Activated naive CD8-positive, alpha-beta T cell treated with anti-CD3 and anti-CD28 coated beads, Interleukin-2, amount 50 U/mL, for 24 hours (primary cell): ENCODE measurements at regions not wholly inside any gene's neighbourhood (a gene's known extent, or its start where the extent isn't known, plus 50 kb on each side); places are given as distances from the start of the nearest gene placed in this dataset.
"Not testable (repeated sequence)": the region's sequence is repeated elsewhere in the genome, so short reads cannot be mapped to it uniquely, and the experiment has no call there.

Experiments
- ATAC-seq: fragments of 150-1000 bp; cut with Tn5 transposase; one replicate; pipeline ENCODE4 v1.10.0; 2021
- DNase-seq: peaks from one replicate; pipeline ENCODE4 v3.0.0; 2021
- H3K27ac Mint-ChIP-seq: one replicate; pipeline ENCODE4 v1.8.0; 2021; ENCODE audit warnings: mild to moderate bottlenecking, mixed read lengths
- H3K27me3 Mint-ChIP-seq: one replicate; pipeline ENCODE4 v1.8.0; 2021; ENCODE audit warnings: mixed read lengths
- H3K36me3 Mint-ChIP-seq: one replicate; pipeline ENCODE4 v1.8.0; 2021; ENCODE audit warnings: low read depth, mixed read lengths
- H3K4me1 Mint-ChIP-seq: one replicate; pipeline ENCODE4 v1.8.0; 2021; ENCODE audit warnings: mixed read lengths
- H3K4me3 Mint-ChIP-seq: one replicate; pipeline ENCODE4 v1.8.0; 2021; ENCODE audit warnings: mild to moderate bottlenecking, moderate library complexity, mixed read lengths
- H3K9me3 Mint-ChIP-seq: one replicate; pipeline ENCODE4 v1.8.0; 2021; ENCODE audit warnings: mixed read lengths

DNA sequence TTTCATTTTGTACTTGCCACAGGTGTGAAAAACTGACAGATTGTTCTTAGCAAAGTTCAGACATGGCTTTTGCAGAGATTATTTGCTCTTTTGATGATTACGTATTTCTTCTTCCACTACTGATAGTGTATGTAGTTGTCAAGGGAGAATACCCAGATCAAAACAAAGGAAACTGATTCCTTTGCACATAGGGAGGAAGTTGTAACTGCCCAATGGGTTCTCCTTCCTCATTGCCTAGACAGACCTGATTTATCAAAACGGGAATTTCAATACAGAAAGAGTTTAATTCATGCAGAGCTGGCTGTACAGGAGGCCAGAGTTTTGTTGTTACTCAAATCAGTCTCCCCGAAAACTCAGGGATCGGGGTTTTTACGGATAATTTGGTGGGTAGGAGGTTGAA lies 214.7 kb downstream of the BCAS1 start:
- ATAC-seq (no peak), DNase-seq (no peak)
- no peaks in the 10 kb centered on the region for H3K27me3 Mint-ChIP-seq
- peaks cover 27% of the 10 kb centered on the region for H3K4me1 Mint-ChIP-seq
- H3K9me3 Mint-ChIP-seq, result no peaks in the 10 kb centered on the region
- H3K4me3 Mint-ChIP-seq, result no peak overlapping the region
- no peaks in the 10 kb centered on the region for H3K36me3 Mint-ChIP-seq
- H3K27ac Mint-ChIP-seq, result no peak overlapping the region

DNA sequence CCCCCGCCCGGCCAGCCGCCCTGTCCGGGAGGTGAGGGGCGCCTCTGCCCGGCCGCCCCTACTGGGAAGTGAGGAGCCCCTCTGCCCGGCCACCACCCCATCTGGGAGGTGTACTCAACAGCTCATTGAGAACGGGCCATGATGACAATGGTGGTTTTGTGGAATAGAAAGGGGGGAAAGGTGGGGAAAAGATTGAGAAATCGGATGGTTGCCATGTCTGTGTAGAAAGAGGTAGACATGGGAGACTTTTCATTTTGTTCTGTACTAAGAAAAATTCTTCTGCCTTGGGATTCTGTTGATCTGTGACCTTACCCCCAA lies 215.8 kb downstream of the BCAS1 start:
- not testable (repeated sequence) for DNase-seq, H3K27ac Mint-ChIP-seq, H3K27me3 Mint-ChIP-seq, H3K9me3 Mint-ChIP-seq, H3K36me3 Mint-ChIP-seq, ATAC-seq, H3K4me3 Mint-ChIP-seq
- peaks cover 33% of the 10 kb centered on the region for H3K4me1 Mint-ChIP-seq

DNA sequence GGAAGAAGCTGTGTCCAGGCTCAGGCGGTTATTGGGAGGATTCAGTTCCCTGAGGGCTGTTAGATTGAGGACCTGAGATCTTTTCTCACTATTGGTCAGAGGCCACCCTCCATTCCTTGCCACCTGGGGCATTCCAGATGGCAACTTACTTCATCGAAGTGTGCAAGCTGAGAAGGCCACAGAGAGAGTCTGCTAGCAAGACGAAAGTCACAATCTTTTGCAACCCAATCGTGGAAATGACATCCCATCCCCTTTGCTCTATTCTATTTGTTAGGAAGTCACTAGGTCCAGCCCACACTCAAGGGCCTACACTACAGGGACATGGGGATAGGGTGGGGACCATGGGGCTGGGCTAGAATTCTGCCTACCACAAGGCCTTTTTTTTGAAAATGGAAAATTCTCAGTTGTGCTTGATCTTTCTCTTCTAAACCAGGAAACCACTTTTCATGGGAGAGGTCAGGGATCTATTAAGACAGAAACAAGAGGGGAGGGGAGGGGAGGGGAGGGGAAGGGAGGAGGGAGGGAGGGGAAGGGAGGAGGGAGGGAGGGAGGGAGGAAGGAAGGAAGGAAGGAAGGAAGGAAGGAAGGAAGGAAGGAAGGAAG lies 217.2 kb downstream of the BCAS1 start:
- Mint-ChIP-seq H3K4me3 (no peak overlapping the region), H3K27me3 (no peaks in the 10 kb centered on the region), H3K36me3 (no peaks in the 10 kb centered on the region), H3K27ac (no peak overlapping the region), H3K9me3 (no peaks in the 10 kb centered on the region), H3K4me1 (peaks cover 38% of the 10 kb centered on the region)
- no peak for DNase-seq
- no peak for ATAC-seq

DNA sequence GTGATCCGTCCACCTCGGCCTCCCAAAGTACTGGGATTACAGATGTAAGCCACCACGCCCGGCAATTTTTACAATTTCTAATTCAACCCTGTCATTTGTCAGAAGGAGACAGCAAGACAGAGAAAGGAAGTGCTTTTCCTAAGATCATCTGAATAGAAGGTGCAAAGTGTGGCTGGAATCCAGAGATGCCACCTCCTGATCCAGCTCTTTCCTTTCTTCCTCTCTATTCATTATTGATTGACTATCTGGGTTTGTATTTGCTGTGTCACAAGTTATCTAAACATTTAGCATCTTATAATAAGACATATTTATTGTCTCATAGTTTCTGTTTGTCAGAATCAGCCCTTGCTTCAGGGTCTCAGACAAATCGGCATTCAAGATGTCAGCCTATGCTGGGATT lies 217.7 kb downstream of the BCAS1 start:
- H3K27ac Mint-ChIP-seq, result no peak overlapping the region
- no peak for ATAC-seq
- no peaks in the 10 kb centered on the region for H3K9me3 Mint-ChIP-seq
- peaks cover 40% of the 10 kb centered on the region for H3K4me1 Mint-ChIP-seq
- no peak for DNase-seq
- no peak overlapping the region for H3K4me3 Mint-ChIP-seq
- no peaks in the 10 kb centered on the region for H3K27me3 Mint-ChIP-seq
- no peaks in the 10 kb centered on the region for H3K36me3 Mint-ChIP-seq

DNA sequence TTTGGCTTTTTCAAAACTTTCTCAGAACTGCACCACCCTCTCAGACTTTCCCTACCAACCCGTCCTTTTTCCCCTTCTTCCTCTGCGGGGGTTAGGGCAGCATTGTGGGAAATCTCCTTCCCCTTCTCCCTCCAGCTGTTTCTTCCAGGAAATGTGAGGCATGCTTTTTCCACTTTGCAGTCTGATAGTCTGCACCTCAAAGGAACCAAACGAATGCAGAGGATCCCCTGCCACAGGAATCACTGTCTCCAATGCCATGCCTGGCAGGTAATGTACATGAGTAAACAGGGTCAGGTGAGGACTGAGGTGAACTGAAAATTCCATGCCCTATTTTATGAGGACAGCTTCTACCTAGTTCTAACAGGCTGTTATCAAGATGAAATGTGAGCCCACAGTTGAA lies 218.4 kb downstream of the BCAS1 start:
- ATAC-seq (no peak), DNase-seq (no peak)
- Mint-ChIP-seq H3K36me3 (no peaks in the 10 kb centered on the region), H3K4me3 (no peak overlapping the region), H3K4me1 (peaks cover 43% of the 10 kb centered on the region), H3K27ac (no peak overlapping the region), H3K27me3 (no peaks in the 10 kb centered on the region), H3K9me3 (no peaks in the 10 kb centered on the region)

DNA sequence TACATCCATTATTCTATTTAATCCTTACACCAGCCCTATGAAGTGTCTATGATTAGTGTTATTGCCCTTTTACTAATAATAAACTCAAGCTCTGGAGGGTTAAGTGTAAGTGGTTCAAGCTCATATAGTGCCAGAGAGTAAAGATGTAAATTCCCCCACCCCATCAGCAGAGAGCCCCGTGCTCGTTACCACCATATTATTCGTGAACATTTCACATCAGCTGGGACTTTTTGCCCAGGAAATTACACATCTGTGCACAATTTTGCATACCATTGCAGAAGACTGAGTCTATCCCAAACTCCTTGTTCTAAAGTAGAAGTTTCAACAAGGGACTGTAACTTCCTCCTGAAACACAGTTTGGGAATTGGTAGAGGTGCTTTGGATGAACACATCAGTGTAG lies 220.1 kb downstream of the BCAS1 start:
- Mint-ChIP-seq H3K9me3 (no peaks in the 10 kb centered on the region), H3K27me3 (no peaks in the 10 kb centered on the region), H3K4me3 (no peak overlapping the region), H3K27ac (no peak overlapping the region), H3K4me1 (peaks cover 45% of the 10 kb centered on the region), H3K36me3 (no peaks in the 10 kb centered on the region)
- DNase-seq, result no peak
- peak; percentile 40 for ATAC-seq

DNA sequence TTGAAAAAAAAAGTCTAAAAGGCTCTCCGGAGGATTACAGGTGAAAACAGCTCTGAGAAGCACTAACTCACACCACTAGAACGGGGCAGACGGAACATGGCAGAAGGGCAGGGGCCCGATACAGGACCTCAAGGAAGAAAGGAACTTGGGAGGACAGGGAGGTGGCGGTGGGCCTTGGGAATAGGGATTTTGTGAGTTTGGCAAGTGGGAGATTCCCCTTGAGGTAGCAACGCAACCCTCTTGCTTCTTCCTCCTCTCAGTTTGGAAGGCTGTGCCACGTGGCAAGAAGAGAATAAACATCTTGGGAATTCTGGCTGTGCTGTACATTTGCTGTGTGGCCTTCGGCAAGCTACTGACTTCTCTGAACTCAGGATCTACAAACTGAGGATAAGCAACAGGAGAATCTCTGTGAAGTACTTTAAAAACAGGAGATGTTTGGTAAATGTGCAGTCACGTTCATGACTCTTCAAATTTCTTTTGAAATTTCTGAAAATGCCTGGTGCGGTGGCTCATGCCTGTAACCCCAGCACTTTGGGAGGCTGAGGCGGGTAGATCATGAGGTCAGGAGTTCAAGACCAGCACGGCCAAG lies 220.8 kb downstream of the BCAS1 start:
- H3K4me1 Mint-ChIP-seq, result peaks cover 53% of the 10 kb centered on the region
- no peak overlapping the region for H3K27ac Mint-ChIP-seq
- DNase-seq (no peak), ATAC-seq (no peak)
- no peaks in the 10 kb centered on the region for H3K27me3 Mint-ChIP-seq
- H3K36me3 Mint-ChIP-seq, result no peaks in the 10 kb centered on the region
- H3K4me3 Mint-ChIP-seq, result no peak overlapping the region
- no peaks in the 10 kb centered on the region for H3K9me3 Mint-ChIP-seq

DNA sequence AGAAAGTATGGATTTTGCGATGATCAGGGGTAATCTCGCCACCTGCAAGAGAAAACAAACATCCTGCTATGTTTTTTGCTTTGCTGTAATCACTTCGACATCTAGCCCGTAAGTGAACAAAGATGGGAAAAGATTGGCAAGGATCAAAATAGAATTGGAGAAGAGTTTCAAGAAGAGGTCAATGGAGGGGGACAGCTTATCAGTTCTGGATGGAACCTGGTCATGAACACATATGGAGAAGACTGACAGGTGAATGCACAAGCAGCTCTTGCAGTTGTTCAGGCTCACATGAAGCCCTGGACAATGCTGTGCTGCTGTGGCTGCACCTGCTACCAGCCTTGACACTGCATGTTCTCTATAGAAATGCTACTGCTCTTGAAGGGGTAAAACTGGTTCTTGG lies 222.1 kb downstream of the BCAS1 start:
- no peaks in the 10 kb centered on the region for H3K36me3 Mint-ChIP-seq
- no peaks in the 10 kb centered on the region for H3K27me3 Mint-ChIP-seq
- DNase-seq (no peak), ATAC-seq (no peak)
- no peaks in the 10 kb centered on the region for H3K9me3 Mint-ChIP-seq
- no peak overlapping the region for H3K4me3 Mint-ChIP-seq
- H3K4me1 Mint-ChIP-seq, result peaks cover 65% of the 10 kb centered on the region
- peak overlapping the region; percentile 0 for H3K27ac Mint-ChIP-seq

DNA sequence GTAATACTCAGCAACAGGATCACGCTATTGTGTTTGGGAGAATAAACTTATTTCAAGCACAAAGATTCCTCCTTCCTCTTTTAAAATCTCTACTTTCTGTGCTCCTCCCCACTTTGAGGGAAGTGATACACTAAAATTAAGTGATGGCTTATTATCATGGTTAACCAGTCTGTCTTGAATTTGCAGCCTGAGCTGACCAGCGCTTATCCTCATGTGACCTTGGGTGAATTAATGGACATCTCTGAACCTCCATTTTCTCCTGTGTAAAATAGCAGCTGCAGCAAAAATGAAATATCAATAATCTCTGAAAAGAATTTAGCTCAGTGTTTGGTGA lies 222.6 kb downstream of the BCAS1 start:
- Mint-ChIP-seq H3K4me1 (peaks cover 67% of the 10 kb centered on the region), H3K9me3 (no peaks in the 10 kb centered on the region), H3K36me3 (no peaks in the 10 kb centered on the region), H3K27ac (no peak overlapping the region), H3K27me3 (no peaks in the 10 kb centered on the region), H3K4me3 (peak overlapping the region; percentile 55)
- ATAC-seq, result no peak
- no peak for DNase-seq

DNA sequence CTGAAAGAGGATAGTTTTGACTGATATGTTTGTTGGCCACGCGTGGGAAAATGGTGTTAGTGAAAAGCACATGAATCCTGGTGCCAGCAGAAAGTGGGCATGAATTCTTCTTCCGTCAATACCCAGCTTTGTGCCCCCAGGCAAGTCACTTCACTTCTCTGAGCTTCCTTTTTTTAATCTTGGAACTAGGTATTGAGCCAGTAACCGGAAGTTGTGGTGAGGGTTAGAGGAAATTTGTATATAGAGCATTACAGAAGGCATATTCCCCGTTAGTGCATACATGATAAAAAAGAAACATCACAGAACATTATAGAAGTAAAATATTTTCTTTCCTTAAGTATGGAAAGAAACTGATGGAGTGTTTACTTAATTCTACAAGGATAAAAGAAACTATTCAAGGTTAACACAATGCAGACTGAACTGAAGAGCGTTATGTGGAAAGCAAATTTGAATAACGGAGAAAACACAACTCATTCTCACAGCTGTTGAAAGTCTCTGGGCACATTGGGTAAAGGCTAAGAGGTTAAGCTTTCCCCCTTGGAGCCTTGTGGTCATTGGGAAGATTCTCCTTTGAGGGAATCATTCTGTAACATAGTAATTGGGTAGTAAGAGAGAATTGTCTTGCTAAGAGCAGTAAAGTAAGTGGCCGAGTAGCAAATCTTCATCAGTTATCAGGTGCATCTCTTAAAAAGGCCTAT lies 223.1 kb downstream of the BCAS1 start:
- no peaks in the 10 kb centered on the region for H3K36me3 Mint-ChIP-seq
- ATAC-seq (no peak), DNase-seq (no peak)
- peak overlapping the region; percentile 79 for H3K27ac Mint-ChIP-seq
- H3K27me3 Mint-ChIP-seq, result no peaks in the 10 kb centered on the region
- H3K4me1 Mint-ChIP-seq, result peaks cover 72% of the 10 kb centered on the region
- no peaks in the 10 kb centered on the region for H3K9me3 Mint-ChIP-seq
- H3K4me3 Mint-ChIP-seq, result peak overlapping the region; percentile 55

DNA sequence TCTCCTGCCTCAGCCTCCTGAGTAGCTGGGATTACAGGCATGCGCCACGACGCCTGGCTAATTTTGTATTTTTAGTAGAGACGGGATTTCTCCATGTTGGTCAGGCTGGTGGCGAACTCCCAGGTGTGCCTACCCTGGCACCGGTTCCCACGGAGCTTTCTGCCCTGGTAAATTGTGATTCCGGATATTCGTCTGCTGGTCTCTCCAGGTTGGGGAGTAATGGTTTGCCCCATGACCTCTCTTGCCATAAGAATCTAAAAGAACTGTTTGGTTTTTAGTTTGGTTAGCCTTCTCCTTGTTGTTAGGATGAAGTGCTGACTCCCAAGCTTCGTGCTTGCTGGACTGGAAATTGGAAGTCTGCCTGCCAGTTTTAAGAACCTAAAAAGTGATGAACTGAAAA lies 223.8 kb downstream of the BCAS1 start:
- Mint-ChIP-seq H3K9me3 (no peaks in the 10 kb centered on the region), H3K4me3 (peak overlapping the region; percentile 55), H3K27ac (peak overlapping the region; percentile 79), H3K27me3 (no peaks in the 10 kb centered on the region), H3K4me1 (peaks cover 75% of the 10 kb centered on the region), H3K36me3 (no peaks in the 10 kb centered on the region)
- DNase-seq, result no peak
- no peak for ATAC-seq

DNA sequence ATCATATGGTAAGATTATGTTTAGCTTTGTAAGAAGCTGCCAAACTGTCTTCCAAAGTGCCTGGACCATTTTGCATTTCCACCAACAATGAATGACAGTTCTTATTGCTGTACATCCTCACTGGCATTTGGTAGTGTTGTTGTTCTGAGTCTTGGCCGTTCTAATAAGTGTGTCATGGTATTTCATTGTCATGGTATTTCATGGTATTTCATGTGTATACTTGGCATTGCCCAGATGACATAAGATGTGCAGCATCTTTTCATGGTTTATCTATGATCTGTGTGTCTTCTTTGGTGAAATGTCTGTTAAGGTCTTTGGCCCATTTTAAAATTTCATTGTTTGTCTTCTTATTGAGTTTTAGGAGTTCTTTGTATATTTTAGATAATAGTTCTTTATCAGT lies 224.4 kb downstream of the BCAS1 start:
- no peaks in the 10 kb centered on the region for H3K9me3 Mint-ChIP-seq

DNA sequence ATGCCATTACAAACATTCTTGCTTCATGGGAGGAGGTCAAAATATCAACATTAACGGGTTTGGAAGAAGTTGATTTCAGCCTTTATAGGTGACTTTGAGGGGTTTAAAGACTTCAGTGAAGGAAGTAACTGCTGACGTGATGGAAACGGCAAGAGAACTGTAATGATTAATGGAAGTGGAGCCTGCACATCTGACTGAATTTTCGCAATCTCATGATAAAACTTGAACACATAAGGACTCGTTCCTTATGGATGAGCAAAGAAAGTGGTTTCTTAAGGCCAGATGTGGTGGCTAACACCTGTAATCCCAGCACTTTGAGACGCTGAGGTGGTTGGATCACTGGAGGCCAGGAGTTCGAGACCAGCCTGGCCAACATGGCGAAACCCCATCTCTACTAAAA lies 226.1 kb downstream of the BCAS1 start:
- DNase-seq (no peak), ATAC-seq (no peak)
- Mint-ChIP-seq H3K36me3 (no peaks in the 10 kb centered on the region), H3K27me3 (no peaks in the 10 kb centered on the region), H3K4me1 (peaks cover 87% of the 10 kb centered on the region), H3K4me3 (no peak overlapping the region), H3K27ac (peak overlapping the region; percentile 53), H3K9me3 (no peaks in the 10 kb centered on the region)

More for the DNA sequence above, 224.4 kb downstream of the BCAS1 start:
- Mint-ChIP-seq H3K27ac (peak overlapping the region; percentile 57), H3K4me3 (no peak overlapping the region), H3K4me1 (peaks cover 78% of the 10 kb centered on the region), H3K27me3 (no peaks in the 10 kb centered on the region), H3K36me3 (no peaks in the 10 kb centered on the region)
- DNase-seq (no peak), ATAC-seq (no peak)

DNA sequence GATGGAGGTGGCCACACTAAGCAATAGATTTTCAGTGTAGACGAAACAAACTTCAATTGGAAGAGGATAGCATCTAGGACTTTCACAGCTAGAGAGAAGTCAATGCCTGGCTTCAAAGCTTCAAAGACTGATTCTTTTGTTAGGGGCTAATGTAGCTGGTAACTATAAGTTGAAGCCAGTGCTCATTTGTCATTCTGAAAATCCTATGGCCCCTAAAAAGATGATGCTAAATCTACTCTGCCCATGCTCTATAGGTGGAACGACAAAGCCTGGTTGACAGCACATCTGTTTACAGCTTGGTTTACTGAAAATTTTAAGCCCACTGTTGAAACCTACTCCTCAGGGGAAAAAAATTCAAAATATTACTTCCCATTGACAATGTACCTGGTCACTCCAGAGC lies 226.7 kb downstream of the BCAS1 start:
- no peaks in the 10 kb centered on the region for H3K36me3 Mint-ChIP-seq
- DNase-seq (no peak), ATAC-seq (no peak)
- peaks cover 93% of the 10 kb centered on the region for H3K4me1 Mint-ChIP-seq
- H3K9me3 Mint-ChIP-seq, result no peaks in the 10 kb centered on the region
- peak overlapping the region; percentile 53 for H3K27ac Mint-ChIP-seq
- no peak overlapping the region for H3K4me3 Mint-ChIP-seq
- H3K27me3 Mint-ChIP-seq, result no peaks in the 10 kb centered on the region

DNA sequence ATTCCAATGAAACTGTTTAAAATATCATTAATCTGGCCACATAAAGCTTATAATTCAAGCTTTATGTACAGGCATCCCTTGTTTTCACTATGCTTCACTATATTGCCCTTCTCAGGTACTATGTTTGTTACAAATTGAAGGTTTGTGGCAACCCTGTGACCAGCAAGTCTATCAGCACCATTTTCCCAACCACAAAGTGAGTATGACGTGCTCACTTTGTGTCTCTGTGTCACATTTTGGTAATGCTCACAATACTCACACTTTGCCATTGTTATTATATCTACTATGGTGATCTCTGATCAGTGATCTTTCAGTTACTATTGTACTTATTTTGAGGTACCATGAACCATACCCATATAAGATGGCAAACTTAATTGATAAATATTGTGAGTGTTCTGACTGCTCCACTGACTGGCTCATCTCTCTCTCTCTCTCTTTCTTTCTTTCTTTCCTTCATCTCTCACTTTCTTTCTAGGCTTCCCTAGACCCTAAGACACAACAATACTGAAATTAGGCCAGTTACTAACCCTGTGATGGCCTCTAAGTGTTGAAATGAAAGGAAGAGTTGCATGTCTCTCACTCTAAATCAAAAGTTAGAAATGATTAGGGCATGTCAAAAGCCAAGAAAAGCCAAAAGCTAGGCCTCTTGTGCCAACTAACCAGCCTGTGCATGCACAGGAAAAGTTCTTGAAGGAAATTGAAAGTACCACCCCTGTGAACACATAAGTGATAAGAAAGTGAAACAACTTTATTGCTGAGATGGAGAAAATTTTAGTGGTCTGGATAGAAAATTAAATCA lies 227.9 kb downstream of the BCAS1 start:
- ATAC-seq, result peak; percentile 65
- Mint-ChIP-seq H3K27ac (peak overlapping the region; percentile 92), H3K4me3 (peak overlapping the region; percentile 19), H3K36me3 (no peaks in the 10 kb centered on the region), H3K27me3 (no peaks in the 10 kb centered on the region), H3K9me3 (no peaks in the 10 kb centered on the region), H3K4me1 (peaks cover 91% of the 10 kb centered on the region)
- DNase-seq, result no peak
